Rectal smooth muscle tissue (tissue), 1 donor: ENCODE measurements at regions not wholly inside any gene's neighbourhood (a gene's known extent, or its start where the extent isn't known, plus 50 kb on each side); places are given as distances from the start of the nearest gene placed in this dataset.
"Not testable (repeated sequence)": the region's sequence is repeated elsewhere in the genome, so short reads cannot be mapped to it uniquely, and the experiment has no call there.

Source experiments
- H3K27ac ChIP-seq: one replicate; pipeline ENCODE4 v1.7.0; 2013; ENCODE audit warnings: low read depth, low read length, inconsistent platforms
- H3K27me3 ChIP-seq: one replicate; pipeline ENCODE4 v1.7.0; 2013; ENCODE audit warnings: low read length; ENCODE audit not compliant: control insufficient read depth, insufficient read depth
- H3K36me3 ChIP-seq: one replicate; pipeline ENCODE4 v1.7.0; 2013; ENCODE audit warnings: low read length; ENCODE audit not compliant: control insufficient read depth, insufficient read depth
- H3K4me1 ChIP-seq: one replicate; pipeline ENCODE4 v1.7.0; 2013; ENCODE audit warnings: low read length; ENCODE audit not compliant: control insufficient read depth, insufficient read depth
- H3K4me3 ChIP-seq: one replicate; pipeline ENCODE4 v1.7.0; 2013; ENCODE audit warnings: low read length
- H3K9ac ChIP-seq: one replicate; pipeline ENCODE4 v1.7.0; 2013; ENCODE audit warnings: low read length

- no peak overlapping the region for H3K4me3 ChIP-seq
- no peak overlapping the region for H3K9ac ChIP-seq
- H3K27me3 ChIP-seq = no peaks in the 10 kb centered on the region
- H3K36me3 ChIP-seq = no peaks in the 10 kb centered on the region
- H3K27ac ChIP-seq = peak overlapping the region; percentile 79
- H3K4me1 ChIP-seq = peaks cover 13% of the 10 kb centered on the region
These were observed 73.1 kb downstream of the ACKR3 start for GRCh38 chr2:236642584-236643291.

DNA sequence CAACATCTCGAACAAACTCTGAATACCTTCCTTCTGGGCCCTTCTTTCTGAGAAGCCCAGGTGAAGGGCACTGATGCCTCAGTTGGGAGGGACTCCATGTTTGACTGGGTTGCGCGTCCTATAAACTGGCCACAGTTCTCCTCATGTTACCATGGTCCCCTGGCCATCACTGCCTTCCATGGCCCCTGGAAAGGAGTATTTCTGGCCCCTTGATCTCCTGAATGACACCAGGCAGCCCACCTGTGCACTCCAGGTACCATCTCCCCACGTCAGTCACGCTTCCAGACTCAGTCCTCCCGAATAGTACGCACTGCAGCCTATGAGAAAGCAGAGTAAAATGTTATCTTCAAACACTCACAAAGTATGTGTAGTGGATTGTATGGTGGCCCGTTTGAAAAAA, 73.9 kb downstream of the ACKR3 start:
- H3K9ac ChIP-seq = no peak overlapping the region
- H3K27me3 ChIP-seq = no peaks in the 10 kb centered on the region
- peak overlapping the region; percentile 79 for H3K27ac ChIP-seq

GRCh38 chr2:236644067-236644466, 74.4 kb downstream of the ACKR3 start:
- H3K36me3 ChIP-seq = no peaks in the 10 kb centered on the region
- H3K4me1 ChIP-seq = peaks cover 13% of the 10 kb centered on the region
- no peak overlapping the region for H3K4me3 ChIP-seq
- no peak overlapping the region for H3K9ac ChIP-seq
- no peaks in the 10 kb centered on the region for H3K27me3 ChIP-seq
- no peak overlapping the region for H3K27ac ChIP-seq

More for the DNA sequence above, 73.9 kb downstream of the ACKR3 start:
- Histone ChIP-seq H3K4me3 (no peak overlapping the region), H3K4me1 (peaks cover 13% of the 10 kb centered on the region), H3K36me3 (no peaks in the 10 kb centered on the region)

- H3K27me3 ChIP-seq = no peaks in the 10 kb centered on the region
- peaks cover 13% of the 10 kb centered on the region for H3K4me1 ChIP-seq
- no peak overlapping the region for H3K4me3 ChIP-seq
- H3K9ac ChIP-seq = no peak overlapping the region
- H3K36me3 ChIP-seq = no peaks in the 10 kb centered on the region
- no peak overlapping the region for H3K27ac ChIP-seq
These were observed 74.9 kb downstream of the ACKR3 start for GRCh38 chr2:236644502-236644911.

GRCh38 chr2:236645141-236645540, 75.5 kb downstream of the ACKR3 start:
- H3K4me3 ChIP-seq, H3K36me3 ChIP-seq, H3K27me3 ChIP-seq, H3K27ac ChIP-seq, H3K9ac ChIP-seq: not testable (repeated sequence)
- peaks cover 13% of the 10 kb centered on the region for H3K4me1 ChIP-seq

DNA sequence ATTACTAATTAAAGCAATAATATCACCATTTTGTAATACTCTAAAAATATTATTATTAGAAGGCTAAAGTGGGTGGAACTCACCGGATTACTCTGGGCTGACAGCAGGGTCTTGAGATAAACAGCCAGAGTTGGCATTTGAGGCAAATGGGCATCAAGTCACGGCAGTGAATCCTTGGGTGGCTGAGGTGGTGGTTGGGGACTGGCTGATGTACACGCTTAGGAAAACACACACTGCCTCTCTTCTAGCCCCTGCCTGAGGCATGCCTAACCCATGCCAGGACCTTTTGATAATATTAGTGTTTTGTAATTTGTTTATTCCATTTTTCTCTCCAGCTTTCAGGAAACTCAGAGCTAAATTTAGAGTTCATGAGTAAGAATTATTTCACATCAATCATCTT, 76.8 kb downstream of the ACKR3 start:
- H3K4me1 ChIP-seq = peaks cover 13% of the 10 kb centered on the region
- no peaks in the 10 kb centered on the region for H3K27me3 ChIP-seq
- no peak overlapping the region for H3K9ac ChIP-seq
- no peak overlapping the region for H3K4me3 ChIP-seq
- no peak overlapping the region for H3K27ac ChIP-seq
- no peaks in the 10 kb centered on the region for H3K36me3 ChIP-seq

DNA sequence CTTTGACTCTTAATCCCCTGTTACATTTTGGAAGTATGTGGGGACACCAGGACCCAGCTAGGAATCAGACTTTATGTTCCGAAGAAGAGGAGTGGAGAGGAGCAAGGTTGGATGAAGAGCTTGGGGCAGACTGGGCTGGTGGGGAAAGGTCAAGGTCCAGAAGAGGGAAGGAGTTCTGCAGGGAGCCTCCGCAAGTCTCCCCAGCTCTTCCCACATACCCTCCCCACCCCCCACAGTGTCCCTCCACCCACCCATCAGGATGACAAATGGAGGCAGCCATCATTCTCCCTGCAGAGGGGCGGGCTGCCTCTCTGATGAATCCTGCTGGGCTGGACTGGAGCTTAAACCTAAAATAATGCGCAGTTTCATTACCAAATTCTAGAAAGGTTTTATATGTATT, 77.2 kb downstream of the ACKR3 start:
- no peaks in the 10 kb centered on the region for H3K36me3 ChIP-seq
- no peaks in the 10 kb centered on the region for H3K27me3 ChIP-seq
- no peak overlapping the region for H3K9ac ChIP-seq
- no peak overlapping the region for H3K27ac ChIP-seq
- H3K4me3 ChIP-seq = no peak overlapping the region
- peaks cover 11% of the 10 kb centered on the region for H3K4me1 ChIP-seq

DNA sequence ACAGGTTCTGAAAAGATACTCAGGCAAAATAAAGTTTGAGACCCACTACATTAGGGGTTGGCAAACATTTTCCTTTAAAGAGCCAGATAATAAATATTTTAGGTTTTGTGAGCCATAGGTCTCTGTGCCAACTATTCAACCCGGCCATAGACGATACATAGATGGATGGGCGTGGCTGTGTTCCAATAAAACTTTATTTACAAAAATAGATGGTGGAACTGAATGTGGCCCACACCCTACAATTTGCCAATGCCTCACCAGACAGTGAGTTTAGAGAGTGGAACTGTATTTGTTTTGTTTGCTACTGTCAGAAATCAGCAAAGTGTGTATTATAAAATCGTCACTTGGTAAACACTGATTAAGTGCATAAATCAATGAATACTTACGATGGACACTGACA, 78.0 kb downstream of the ACKR3 start:
- no peaks in the 10 kb centered on the region for H3K27me3 ChIP-seq
- no peak overlapping the region for H3K9ac ChIP-seq
- H3K4me3 ChIP-seq = no peak overlapping the region
- H3K4me1 ChIP-seq = peaks cover 8% of the 10 kb centered on the region
- H3K27ac ChIP-seq = no peak overlapping the region
- no peaks in the 10 kb centered on the region for H3K36me3 ChIP-seq

GRCh38 chr2:236653863-236654262, 84.2 kb downstream of the ACKR3 start:
- Histone ChIP-seq H3K9ac (no peak overlapping the region), H3K27me3 (no peaks in the 10 kb centered on the region), H3K4me1 (no peaks in the 10 kb centered on the region), H3K4me3 (no peak overlapping the region), H3K27ac (no peak overlapping the region), H3K36me3 (no peaks in the 10 kb centered on the region)

GRCh38 chr2:236654496-236654895, 84.9 kb downstream of the ACKR3 start:
- no peaks in the 10 kb centered on the region for H3K27me3 ChIP-seq
- H3K4me1 ChIP-seq = peaks cover 4% of the 10 kb centered on the region
- no peak overlapping the region for H3K27ac ChIP-seq
- H3K36me3 ChIP-seq = no peaks in the 10 kb centered on the region
- H3K9ac ChIP-seq = no peak overlapping the region
- no peak overlapping the region for H3K4me3 ChIP-seq

DNA sequence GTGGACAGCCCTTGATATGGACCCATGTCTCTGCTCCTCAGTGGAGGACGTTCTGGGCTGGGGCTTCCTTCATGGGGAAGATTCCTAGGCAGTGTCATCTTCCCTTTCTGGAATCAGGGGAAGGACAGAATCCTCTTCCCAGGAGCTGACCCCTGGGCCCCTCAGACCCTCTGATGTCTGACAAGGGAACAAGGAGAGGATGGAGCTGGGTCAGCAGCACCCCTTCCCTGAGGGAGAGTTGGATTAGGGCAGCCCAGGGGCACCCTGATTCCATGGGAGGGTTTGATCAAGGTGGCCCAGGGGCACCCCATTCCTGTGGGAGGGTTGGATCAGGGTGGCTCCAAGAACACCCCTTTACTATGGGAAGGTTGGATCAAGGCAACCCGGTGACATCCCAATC, 86.5 kb downstream of the ACKR3 start:
- peaks cover 15% of the 10 kb centered on the region for H3K4me1 ChIP-seq
- H3K27me3 ChIP-seq = no peaks in the 10 kb centered on the region
- H3K4me3 ChIP-seq = no peak overlapping the region
- no peak overlapping the region for H3K27ac ChIP-seq
- no peaks in the 10 kb centered on the region for H3K36me3 ChIP-seq
- H3K9ac ChIP-seq = no peak overlapping the region

GRCh38 chr2:236656721-236657120, 87.1 kb downstream of the ACKR3 start:
- Histone ChIP-seq H3K27ac (no peak overlapping the region), H3K4me3 (no peak overlapping the region), H3K9ac (no peak overlapping the region), H3K4me1 (peaks cover 21% of the 10 kb centered on the region), H3K36me3 (no peaks in the 10 kb centered on the region), H3K27me3 (no peaks in the 10 kb centered on the region)

DNA sequence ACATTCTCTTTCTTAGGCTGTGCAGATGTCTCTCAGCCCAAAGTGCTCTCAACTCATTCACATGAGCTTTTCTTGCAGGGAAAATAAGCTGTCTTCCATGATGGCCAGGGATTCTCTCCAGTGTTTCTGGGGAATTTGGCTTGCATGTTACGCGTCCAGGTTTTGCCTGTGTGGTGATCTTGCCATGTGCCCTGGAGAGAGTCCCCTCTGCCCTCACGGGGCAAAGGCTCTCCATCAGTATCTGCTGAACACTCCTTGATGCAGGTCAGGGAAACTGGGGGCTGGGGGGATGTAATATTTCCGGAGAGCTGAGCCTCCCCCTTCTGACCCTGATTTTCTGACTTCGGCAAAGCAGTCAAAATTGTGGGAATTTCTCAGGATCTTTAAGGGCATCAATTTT, 87.6 kb downstream of the ACKR3 start:
- Histone ChIP-seq H3K4me1 (peaks cover 24% of the 10 kb centered on the region), H3K36me3 (no peaks in the 10 kb centered on the region), H3K27me3 (no peaks in the 10 kb centered on the region), H3K4me3 (no peak overlapping the region), H3K27ac (no peak overlapping the region), H3K9ac (no peak overlapping the region)
